ENCODE measurements at regions not wholly inside any gene's neighbourhood (a gene's known extent, or its start where the extent isn't known, plus 50 kb on each side); places are given as distances from the start of the nearest gene placed in this dataset.
"Not testable (repeated sequence)": the region's sequence is repeated elsewhere in the genome, so short reads cannot be mapped to it uniquely, and the experiment has no call there.

DNA sequence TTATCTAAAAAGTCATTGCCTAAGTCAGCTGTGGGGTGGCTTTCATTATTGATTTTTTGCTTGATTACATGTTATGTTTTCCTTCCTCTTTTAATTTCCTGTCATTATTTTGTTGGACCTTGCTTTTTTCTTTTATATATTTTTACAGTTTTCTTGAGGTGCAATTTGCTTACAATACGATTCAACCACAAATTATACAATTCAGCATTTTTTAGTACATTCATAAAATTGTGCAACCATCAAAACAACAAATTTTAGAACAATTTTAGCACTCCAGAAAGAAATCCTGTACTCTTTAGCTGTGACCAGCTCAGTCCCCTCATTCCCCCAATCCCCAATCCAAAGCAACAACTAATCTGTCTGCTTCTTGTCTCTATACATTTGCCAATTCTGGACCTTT lies 608.9 kb downstream of the C6orf118 start:
- no peak for DNase-seq (ENCODE audit: low read depth in 3 of 3)

DNA sequence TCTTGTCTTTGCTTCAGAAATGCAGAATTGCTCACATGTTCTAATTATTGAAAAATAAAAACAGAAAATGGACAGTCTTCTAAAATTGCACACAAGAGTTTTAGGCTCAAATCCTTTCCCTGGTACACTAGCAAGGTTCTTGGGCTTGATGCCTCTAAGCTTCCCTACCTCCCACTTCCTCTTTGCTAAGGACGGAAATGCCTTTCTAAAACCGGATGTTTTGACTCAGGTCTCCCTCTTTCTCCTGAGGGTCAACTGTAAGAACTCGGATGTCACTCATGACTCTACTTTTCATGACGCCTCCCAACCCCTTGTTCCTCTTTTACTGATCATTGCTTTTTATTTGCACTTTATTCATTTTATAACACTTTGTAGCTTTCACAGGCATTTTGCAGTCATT lies 613.5 kb downstream of the C6orf118 start:
- no peak for DNase-seq (ENCODE audit: low read depth in 3 of 3)

DNA sequence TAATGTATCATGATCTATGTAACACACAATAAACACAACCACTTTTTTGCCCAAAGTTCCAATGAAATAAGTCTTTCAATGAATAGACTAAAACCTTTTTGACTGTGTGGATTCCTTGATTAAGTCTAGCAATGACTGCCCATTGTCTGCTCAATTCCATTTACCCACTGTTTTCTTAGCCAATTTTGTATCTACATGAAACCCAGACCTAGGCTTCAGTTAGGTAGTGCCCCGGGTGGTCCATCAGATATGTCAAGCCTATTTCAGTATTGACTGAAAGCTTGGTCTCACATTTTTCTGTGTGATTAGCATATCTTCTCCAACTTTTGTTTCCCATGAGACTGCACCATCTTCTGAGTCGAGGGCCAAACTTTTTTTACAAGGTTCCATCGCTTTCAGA lies 615.0 kb downstream of the C6orf118 start:
- DNase-seq (ENCODE audit: low read depth in 3 of 3), result no peak

DNA sequence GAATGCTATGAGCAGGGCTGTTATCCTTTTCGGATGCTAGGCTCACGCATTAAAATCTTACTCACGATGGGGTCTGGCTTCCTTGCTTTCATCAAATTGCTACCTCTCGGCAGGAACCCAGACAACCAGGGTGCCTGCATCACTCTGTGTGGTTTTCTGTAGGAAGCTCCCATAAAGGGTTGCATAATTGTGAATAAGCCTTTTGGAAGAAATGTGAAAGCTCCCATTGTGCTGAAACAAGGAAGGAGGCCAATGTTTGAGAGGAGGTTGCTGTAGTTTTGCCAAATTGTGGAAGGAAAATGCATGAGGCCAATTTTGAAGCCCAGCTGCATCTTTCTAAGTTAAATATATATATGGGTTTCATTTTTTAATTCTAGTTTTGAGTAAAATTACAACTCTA lies 615.5 kb downstream of the C6orf118 start:
- DNase-seq (ENCODE audit: low read depth in 3 of 3), result no peak

DNA sequence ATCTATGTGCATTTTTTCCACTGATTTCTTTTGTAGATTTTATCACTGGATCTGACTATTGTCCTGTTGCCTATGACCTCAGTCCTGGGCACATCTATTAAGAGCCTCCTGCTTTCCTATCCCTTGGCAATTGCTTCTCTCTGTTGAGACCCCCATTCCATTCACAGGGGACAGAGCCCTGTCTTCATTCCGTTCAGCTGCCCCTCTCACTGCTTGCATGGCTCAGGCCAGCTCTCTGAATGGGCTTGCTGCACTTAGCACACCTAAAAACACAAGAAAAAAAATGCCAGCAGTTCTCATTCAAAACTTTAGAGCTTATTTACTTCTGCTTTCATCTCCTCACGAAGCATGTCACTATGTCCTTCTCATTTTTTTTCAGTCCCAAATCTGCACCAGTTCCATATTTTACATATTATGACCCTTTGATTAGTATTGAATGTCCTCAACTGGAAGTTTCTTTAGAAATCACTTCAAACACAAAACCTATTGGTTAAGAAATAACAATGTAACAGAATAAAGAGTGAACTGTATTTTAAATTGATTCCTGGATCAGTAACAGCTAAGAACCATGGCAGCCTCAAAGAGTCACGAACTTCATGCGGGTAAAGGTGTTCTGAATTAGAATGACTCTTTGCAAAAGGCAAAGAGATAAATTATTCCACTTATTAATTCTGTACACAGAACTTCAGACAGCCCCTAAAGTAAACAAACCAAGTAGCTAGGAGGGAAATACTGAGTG lies 616.5 kb downstream of the C6orf118 start:
- DNase-seq (ENCODE audit: low read depth in 3 of 3), result no peak

DNA sequence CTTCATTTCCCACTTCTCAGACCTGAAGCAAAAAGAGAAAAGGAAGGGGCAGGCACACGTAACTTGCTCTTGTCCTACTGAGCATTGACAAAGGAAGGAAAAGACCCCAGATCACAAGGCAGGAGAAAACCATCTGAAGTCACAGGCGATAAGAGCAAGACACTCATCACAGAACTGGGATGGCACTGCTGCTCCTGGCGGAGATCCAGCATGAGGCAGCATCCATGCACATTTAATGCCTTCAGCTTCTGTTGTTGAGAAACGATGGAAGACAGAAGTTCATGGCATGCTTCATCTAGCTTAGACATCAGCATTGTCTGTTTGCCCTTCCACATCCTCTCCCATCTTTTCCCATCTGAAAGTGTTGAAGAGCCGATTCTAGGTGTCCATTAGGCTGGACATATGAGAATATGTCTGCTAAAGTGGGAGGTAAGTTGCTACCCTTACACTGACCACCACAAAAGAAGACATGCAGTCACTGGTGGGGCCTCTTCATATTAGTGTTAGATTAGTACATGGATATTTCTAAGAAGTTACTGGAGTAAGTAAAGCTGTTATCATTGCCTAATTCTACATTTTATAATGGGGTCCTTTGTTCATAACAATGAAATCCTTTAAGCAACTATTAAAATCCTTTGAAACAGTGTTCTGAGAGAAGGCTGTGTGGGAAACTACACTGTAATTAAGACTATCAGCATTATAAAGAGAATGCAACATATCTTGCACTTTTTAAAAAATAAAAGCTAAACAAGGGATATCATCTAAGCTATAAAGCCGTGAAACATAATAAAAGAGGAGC lies 618.5 kb downstream of the C6orf118 start:
- no peak for DNase-seq (ENCODE audit: low read depth in 3 of 3)

DNA sequence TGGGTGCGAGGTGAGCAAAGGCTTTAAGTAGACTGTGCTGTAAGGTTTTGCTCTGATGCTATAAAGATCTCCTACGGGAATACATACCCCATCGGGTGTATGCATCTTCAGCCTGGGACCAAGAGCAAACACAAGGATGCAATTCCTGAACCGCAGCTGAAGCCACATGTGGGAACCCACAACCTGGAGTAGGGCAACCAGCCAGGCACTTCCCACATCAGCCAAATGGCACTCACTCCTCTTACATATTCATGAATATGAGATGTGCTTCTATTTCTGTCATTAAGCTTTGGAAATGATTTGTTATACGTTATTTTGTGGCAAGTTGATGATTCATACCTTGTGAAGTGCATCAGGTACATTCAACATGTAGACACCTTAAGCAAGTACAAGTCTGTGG lies 619.2 kb downstream of the C6orf118 start:
- DNase-seq (ENCODE audit: low read depth in 3 of 3), result no peak

DNA sequence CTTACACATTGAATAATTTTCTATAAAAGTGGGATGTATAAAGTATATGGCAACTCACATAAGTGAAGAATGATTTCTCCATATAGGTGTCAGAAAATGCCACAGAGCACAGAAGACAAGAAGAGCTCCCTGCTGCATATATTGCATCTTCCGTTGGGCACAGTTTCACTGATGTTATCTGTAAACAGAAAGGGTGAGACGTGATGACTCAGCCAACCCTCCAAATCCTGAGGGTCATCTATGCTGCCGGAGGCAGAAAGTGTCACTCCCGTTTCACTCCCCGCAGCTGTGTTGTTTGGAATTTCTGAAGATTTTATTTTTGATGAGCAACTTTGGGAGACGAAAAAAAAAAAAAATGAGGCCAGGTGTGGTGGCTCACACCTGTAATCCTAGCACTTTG lies 644.1 kb downstream of the C6orf118 start:
- DNase-seq (ENCODE audit: low read depth in 3 of 3), result no peak

DNA sequence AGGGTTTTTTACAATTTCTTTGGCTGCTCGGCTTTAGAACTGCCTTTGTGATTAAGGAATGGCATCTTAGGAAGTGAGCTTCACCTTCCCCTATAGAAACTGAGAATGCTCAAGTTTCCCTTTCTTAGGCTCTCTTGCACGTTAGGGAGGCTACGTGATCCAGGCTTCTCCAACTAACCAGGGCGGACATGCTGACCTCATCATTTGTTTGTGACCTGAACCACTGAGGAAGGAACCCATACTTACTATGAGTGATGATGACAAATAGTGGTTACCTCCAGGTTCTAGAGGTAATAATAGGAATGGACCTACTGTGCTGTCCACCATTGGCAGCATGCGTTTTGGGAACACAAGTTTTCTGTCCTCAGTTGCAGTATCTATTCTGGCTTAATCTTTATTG lies 645.8 kb downstream of the C6orf118 start:
- no peak for DNase-seq (ENCODE audit: low read depth in 3 of 3)

DNA sequence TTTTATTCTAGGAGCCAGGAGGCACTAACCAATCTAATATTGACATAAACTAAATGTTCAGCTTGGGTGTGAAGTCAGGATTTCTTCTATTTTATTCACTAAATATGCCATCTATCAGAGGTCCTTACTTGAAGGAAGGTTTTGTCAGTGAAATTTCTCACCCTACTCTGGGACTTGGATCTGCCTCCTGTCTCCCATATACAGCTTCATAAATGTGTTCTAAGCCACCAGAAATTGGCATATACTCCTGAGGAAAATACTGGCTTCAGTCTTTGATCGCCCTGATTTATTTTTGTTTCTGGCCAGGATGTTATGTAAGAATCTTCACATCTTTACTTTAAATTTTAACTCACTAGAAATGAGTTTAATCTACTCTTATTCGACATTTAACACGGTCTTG lies 647.7 kb downstream of the C6orf118 start:
- DNase-seq (ENCODE audit: low read depth in 3 of 3), result no peak

DNA sequence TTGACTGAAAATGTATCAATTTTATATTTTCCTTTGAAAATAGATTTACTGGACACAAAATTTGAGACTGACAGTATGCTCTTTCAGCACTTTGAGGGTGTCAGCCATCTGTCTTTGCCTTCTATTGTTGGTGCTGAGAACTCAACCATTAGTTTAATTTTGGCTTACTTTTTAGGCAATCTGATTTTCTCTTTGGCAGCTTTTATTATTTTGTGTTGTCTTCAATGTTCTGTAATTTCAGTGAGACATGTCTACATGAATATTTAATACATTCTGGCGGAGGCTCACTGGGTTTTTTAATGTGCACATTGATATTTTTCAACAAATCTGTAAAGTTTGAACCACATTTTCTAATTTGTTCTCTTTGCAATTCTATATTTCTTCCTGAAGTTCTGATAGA lies 648.6 kb downstream of the C6orf118 start:
- no peak for DNase-seq (ENCODE audit: low read depth in 3 of 3)

DNA sequence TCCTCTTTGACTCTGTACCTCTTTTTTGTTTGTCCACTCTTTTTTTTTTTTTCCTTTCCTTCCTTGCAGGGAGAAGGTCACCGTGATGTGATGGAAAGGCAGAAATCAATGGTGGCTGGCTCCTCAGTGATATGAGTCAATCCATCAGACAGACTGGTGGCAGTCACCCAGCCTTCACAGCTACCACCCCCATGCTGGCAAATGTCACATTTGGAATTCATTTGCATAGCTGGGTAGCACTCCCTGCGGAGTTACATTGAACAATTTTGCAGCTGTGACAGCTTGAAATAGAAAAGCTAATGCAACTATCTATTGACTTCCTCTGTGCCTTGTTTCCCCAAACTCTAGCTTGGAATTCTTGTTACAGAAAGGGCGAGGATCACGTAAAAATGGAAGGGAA lies 668.4 kb downstream of the C6orf118 start:
- no peak for DNase-seq (ENCODE audit: low read depth in 3 of 3)

DNA sequence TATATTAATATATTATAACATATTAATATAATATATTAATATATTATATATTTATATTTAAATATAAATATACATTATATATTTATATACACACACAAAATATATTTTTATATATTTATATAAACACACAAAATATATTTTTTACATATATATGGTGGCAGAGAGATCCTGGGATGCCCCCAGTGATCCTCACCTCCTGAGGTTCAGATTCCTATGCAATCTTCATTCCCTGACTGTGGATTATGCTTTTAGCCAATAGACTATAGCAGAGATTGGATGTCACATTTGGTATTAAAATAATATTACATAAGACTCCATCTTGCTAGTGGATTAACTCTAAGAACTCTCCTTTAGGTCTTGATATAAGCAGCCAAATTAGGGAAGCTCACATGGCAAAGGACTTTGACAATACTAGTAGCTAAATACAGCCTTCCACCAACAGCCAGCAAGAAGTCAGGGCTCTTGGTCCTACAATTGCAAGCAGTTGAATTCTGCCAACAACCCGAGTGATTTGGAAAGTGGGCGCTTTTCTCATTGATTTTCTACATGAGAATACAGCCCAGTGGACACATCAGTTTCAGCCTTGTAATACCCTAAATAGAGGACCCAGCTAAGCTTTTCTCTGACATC lies 681.0 kb downstream of the C6orf118 start:
- no peak for DNase-seq (ENCODE audit: low read depth in 3 of 3)

DNA sequence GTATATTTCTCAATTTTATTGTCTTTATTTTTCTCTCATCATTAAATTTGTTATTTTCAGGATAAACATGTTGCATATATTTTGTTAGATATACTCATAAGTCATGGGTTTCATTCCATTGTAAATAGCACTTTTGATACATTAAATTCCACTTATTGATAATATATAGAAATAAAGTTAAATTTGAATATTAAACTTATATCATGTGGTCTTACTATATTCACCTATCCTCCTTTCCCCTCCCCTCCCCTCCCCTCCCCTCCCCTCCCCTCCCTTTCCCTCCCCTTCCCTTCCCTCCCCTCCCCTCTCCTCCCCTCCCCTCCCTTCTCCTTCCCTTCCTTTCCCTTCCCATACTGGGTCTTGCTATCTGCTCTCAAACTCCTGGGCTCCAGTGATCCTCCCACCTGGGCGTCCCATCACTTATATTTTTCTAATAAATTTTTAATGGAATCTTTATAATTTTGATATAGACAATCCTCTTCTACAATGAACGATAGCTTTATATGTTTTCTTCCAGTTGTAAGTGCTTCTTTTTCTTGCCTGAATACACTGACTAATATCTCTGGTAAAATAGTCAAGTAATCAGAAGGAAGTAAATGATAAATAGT lies 692.4 kb downstream of the C6orf118 start:
- DNase-seq (ENCODE audit: low read depth in 3 of 3), result no peak

DNA sequence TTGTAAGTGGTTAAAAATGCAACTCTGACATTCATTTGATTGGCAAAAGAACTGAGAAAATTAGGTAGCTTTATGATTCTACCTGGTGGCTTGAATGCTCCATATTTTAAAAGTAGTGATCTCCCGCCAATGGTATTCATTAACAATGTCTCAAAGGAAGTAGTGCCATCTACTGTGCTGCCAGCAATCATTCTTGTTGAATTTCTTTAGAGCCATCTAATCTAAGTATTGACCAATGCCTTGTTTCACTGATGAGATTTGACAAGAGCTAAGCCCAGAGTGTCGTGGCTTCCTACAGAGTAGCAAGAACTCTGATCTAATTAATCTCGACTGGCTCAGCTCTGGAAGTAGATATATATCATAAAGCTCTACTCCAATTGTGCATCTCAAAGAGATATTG lies 696.7 kb downstream of the C6orf118 start:
- no peak for DNase-seq (ENCODE audit: low read depth in 3 of 3)

DNA sequence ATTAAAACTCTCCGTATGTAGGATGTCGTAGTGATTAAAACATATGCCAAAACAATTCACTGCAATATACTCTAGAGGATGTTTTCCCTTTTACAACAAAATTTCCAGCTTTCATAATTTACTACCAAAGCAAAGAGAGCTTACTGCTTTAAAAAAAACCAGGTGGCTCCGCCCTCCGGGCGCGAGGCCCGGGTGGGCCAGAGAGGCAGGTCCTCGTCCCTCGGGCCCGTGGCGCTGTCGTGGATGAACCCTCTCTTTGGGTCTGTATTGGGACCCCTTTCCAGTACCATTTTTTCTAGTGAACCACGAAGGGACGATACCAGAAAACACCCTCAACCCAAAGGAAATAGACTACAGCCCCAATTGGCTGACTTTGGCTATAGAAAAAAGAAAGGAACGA lies 698.5 kb downstream of the C6orf118 start:
- DNase-seq (ENCODE audit: low read depth in 3 of 3), result not testable (repeated sequence)

DNA sequence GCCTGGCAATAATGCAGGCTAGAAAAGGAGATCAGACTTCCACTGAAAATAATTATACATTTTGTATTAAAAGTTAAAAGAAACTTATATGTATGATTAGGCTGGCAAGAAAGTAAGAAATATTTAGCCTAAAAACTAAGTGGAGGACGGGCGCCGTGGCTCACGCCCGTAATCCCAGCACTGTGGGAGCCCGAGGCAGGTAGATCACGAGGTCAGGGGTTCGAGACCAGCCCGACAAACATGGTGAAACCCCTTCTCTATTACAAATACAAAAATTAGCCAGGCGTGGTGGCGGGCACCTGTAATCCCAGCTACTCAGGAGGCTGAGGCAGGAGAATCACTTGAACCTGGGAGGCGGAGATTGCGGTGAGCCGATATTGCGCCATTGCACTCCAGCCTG lies 707.0 kb downstream of the C6orf118 start:
- DNase-seq (ENCODE audit: low read depth in 3 of 3), result not testable (repeated sequence)

DNA sequence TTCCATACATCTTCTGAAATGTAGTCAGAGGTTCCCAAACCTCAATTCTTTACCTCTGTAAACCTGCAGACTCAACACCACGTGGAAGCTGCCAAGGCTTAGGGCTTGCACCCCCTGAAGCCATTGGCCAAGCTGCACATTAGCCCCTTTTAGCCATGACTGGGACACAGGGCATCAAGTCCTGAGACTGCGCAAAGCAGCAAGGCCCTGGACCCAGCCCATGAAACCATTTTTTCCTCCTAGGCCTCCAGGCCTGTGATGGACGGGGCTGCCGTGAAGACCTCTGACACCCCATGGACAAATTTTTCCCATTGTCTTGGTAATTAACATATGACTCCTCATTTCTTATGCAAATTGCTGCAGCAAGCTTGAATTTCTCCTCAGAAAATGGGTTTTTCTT lies 727.8 kb downstream of the C6orf118 start:
- DNase-seq (ENCODE audit: low read depth in 3 of 3), result no peak

DNA sequence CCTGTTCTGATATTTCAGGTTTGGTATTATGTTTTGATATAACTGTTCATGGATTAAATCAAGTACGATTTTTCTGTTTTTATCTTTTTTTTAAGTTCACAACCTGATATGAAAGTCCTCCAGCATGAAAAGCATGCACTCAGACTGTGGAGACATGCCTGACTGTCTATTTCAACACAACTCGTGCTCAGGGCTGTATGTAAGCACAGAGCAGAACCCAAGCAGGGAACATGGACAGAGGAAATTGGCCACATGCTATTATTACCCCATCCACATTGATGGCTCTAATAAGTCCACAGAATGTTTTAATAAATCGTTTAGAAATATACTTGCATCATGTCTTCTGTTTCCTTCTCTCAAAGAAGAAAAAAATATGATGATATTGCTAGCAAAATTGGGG lies 730.4 kb downstream of the C6orf118 start:
- no peak for DNase-seq (ENCODE audit: low read depth in 3 of 3)

DNA sequence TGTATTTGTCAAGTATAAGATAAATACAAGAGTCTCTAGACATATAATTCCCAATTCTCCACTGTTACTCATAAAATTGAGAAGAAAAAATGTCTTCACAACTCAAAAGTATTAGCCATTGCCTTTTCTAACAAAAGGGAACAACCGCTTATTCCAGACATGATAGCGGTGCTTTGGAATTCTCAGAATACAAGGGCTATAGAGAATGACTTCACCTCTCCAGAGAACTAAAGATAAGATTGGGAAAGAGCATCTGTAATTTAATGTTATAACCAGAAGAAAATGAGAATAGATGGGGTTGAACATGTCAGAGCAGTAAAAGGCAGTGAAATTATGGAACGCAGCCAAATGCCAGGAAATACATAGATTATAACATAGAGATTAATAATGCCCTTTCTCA lies 730.8 kb downstream of the C6orf118 start:
- DNase-seq (ENCODE audit: low read depth in 3 of 3), result no peak

DNA sequence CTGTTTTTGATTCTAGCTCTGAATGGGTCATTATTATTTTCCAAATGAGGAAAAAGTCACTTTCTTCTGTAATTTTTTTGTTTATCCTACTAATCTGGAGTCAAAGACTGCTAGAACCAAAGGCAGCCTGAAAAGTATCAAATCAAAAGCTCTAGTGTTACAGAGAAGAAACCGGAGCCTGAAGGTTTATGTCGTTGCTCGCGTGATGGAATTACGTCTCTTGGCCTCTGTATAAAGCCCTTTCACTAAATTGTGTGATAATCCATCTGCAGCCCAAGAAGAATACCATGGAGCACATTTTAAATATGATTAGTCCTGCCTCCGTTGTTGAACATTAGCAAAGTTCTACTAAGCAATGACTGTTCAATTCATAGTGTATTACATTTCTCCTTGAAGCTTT lies 738.6 kb downstream of the C6orf118 start:
- no peak for DNase-seq (ENCODE audit: low read depth in 3 of 3)

DNA sequence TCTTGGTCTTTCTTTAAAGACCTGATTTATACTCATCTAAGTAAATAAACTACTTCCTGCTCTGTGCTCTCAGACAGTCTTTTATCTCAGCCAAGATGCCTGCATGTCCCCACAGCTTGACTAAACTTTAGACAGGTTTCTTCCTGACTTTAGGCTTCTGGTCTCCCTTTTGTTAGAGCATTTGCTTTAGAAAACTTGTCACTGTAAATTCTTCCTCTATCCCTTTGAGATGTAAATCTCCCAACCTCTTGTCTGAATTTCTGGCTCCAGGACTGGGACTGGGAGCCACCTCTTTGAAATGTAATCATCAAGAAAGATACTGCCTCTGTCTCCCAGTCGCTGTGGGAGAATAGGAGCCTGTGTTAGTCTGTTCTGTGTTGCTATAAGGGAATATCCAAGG lies 739.9 kb downstream of the C6orf118 start:
- DNase-seq (ENCODE audit: low read depth in 3 of 3), result no peak

DNA sequence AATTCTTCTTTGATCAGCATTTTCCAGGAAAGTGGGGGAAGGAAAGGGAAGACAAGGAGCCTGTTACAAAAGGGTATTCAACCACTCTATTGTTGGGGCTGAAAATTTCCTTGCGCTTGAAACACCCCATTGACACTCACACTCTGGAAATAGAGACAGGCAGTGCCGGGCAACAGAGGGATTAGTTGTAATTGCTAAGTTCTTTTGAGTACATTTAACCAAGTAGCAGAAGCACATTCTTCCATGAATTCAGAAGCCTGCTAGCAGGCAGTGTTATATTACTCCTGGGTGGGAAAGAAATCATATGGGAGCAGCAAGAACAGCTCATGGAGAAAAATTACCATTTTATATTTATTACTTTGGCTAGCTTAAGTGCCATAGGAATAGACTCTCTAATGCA lies 745.5 kb downstream of the C6orf118 start:
- no peak for DNase-seq (ENCODE audit: low read depth in 3 of 3)
